Fibroblast of villous mesenchyme (primary cell): ENCODE measurements at regions not wholly inside any gene's neighbourhood (a gene's known extent, or its start where the extent isn't known, plus 50 kb on each side); places are given as distances from the start of the nearest gene placed in this dataset.
A peak's percentile ranks its signal among the peaks of the same experiment; 100 is the strongest.
"Not testable (repeated sequence)": the region's sequence is repeated elsewhere in the genome, so short reads cannot be mapped to it uniquely, and the experiment has no call there.

Experiments used
- DNase-seq: peaks from one replicate; pipeline ENCODE4 v3.0.0-alpha.2; 2010; ENCODE audit warnings: low read depth
- H3K4me3 ChIP-seq: 2 replicates; pipeline ENCODE4 v1.5.1; 2011; ENCODE audit warnings: low read depth, mild to moderate bottlenecking, low read length
- CTCF ChIP-seq: IDR thresholded peaks from 2 replicates; pipeline ENCODE4 v1.5.1; 2012; ENCODE audit warnings: low read depth, mild to moderate bottlenecking, low read length; ENCODE audit not compliant: insufficient read depth

DNA sequence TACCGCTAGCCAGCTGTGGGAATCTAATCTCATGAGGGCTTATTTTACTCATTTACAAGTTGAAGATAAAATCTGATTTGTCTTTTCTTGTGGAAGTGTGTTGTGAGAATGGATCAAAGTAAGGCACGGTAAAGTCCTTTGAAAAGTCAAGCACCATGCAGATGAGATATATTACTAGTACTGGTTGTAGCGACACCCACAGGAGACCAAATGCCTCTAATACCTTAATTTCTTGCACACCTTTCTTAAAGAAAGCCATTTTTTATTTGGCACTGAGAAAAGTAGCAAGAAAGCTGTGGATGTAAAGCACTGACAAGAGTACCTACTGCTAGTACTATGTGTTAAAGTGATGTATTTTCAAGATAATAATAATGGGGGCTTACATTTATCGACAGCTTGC, 191.0 kb upstream of the MMS22L start:
- no peak for TF ChIP-seq CTCF
- DNase-seq = no peak
- H3K4me3 ChIP-seq = no peak overlapping the region

DNA sequence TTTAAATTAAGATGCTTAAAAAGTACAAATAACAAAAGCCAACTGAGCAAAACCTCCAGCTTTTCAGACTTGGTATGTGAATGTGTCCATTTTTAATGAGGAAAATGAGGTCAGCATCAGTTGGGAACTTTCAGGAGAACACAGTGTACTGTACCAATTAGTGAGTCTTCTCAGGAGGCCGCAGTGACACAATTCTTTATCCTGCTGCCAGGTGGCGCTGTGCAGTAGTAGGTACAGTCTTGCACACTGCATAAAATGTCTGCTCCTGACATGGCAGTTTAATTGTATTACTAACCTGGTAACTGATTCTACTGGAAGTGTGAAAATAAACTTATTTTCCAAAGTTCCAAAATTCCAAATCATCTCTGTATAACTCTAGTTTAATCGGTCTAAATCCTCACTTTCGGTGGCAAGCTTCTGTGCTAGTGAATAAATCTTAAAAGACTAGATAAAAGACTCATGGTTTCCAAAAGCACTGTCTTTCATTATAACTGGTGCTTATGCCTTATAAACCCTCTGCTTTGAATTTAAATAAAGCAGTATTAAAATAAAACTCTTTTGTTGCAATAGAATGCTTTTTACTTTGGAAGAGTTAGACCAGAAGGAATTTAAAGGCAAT, 214.8 kb upstream of the MMS22L start:
- no peak overlapping the region for H3K4me3 ChIP-seq
- DNase-seq = peak; percentile 64
- peak; percentile 85 for TF ChIP-seq CTCF

DNA sequence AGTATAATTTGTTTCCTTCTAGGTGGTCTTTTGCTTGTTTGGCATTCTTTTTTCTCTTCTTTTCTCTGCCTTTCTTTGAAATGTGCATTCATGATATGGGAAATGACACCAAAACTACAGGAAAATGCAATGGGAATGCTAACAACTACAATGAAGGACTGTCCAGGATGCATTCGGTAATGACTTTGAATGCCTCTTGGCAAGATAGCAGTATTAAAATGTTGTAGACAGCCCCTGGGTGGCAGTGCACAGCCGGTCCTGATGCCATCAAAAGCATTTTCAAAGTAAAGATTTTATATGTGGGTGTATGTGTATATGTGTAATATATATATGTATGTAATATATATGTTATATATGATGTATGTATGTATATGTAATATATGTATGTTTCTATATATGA, 218.8 kb upstream of the MMS22L start:
- no peak for TF ChIP-seq CTCF
- DNase-seq = no peak
- H3K4me3 ChIP-seq = no peak overlapping the region

DNA sequence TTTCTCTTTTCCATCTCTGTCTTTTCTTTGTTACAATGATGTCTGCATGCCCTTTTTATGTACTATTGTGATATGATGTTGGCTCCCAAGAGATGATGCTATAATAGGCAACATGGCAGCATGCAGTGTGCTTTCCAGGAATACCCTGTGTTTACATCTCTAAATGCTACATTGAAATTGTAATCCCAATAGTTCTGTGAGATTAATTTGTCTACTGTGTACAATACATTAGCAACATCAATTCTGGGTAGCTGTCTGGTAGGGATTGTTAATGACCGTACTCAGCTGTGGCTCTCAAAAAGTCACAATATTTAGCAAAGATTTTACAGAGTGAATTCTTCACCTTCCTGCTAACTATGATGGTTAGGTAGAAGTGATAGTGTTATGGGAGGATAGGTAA, 225.6 kb upstream of the MMS22L start:
- H3K4me3 ChIP-seq = no peak overlapping the region
- DNase-seq = no peak
- TF ChIP-seq CTCF = no peak

DNA sequence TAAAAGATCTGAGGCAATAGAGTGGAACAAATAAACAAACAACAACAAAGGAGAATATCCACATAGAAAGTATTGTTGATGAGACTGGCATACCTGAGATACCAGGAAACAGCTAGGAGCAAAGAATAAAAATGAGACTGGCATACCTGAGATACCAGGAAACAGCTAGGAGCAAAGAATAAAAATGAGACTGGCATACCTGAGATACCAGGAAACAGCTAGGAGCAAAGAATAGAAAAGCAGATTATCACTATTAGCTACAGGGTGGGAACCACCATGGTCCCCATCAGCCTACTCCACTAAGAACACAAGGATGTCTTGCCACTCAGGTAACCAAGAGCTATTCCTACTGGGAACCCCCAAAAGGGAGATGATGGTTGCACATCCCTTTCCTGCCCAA, 230.2 kb upstream of the MMS22L start:
- H3K4me3 ChIP-seq, DNase-seq: not testable (repeated sequence)

- no peak for DNase-seq
- TF ChIP-seq CTCF = no peak
- no peak overlapping the region for H3K4me3 ChIP-seq
Measured at GRCh38 chr6:97524811-97525210, 241.8 kb upstream of the MMS22L start.

GRCh38 chr6:97535800-97536199, 252.8 kb upstream of the MMS22L start:
- TF ChIP-seq CTCF = no peak
- no peak for DNase-seq
- no peak overlapping the region for H3K4me3 ChIP-seq
